ENCODE measurements at regions not wholly inside any gene's neighbourhood (a gene's known extent, or its start where the extent isn't known, plus 50 kb on each side); places are given as distances from the start of the nearest gene placed in this dataset.
A peak's percentile ranks its signal among the peaks of the same experiment; 100 is the strongest.

- Histone ChIP-seq H4K20me1 (replicated peaks in 1 of 2; ENCODE audit: control insufficient read depth in 1 of 2, insufficient read depth in 2 of 2, low read length in 2 of 2) (no peaks in the 10 kb centered on the region), H4K91ac (replicated peaks; ENCODE audit: insufficient read length, low read length) (no peak overlapping the region), H3K9ac (replicated peaks in 1 of 4; ENCODE audit: extremely low read depth in 1 of 4, low read depth in 3 of 4, low read length in 3 of 4) (no peak overlapping the region), H2BK12ac (ENCODE audit: low read depth, low read length) (no peak overlapping the region), H3K14ac (ENCODE audit: insufficient read length) (no peak overlapping the region), H3K79me1 (ENCODE audit: low read depth, low read length) (no peaks in the 10 kb centered on the region), H2BK120ac (replicated peaks; ENCODE audit: low read depth, low read length) (no peak overlapping the region), H2BK20ac (ENCODE audit: low read length) (no peak overlapping the region), H3K27ac (ENCODE audit: low read depth, low read length) (no peak overlapping the region), H4K5ac (ENCODE audit: insufficient read length, low read depth, low read length) (no peak overlapping the region), H3K27me3 (replicated peaks in 1 of 4; ENCODE audit: control insufficient read depth in 3 of 4, extremely low read depth in 1 of 4, insufficient read depth in 3 of 4, low read length in 3 of 4) (peaks cover 0 to 1% (median 0%) of the 10 kb centered on the region in 4 experiments; a peak in 1 of 7 replicates), H2BK15ac (ENCODE audit: low read length) (no peak overlapping the region), H3K4me3 (ENCODE audit: extremely low read depth in 1 of 4, insufficient read depth in 2 of 4, low read depth in 3 of 4, low read length in 4 of 4) (no peak overlapping the region), H3K9me3 (ENCODE audit: insufficient read depth in 2 of 2, low read depth in 1 of 2, low read length in 1 of 2) (no peaks in the 10 kb centered on the region), H3K4ac (replicated peaks; ENCODE audit: insufficient read length, low read depth, low read length) (no peak overlapping the region), H3K23me2 (ENCODE audit: low read depth, low read length) (no peaks in the 10 kb centered on the region), H3K4me2 (ENCODE audit: insufficient read depth in 1 of 2, low read depth in 2 of 2, low read length in 2 of 2) (no peak overlapping the region), H3K56ac (replicated peaks; ENCODE audit: insufficient read length, low read depth, low read length) (no peak overlapping the region), H4K8ac (ENCODE audit: extremely low read depth, insufficient read depth, low read length) (no peak overlapping the region), H3K18ac (ENCODE audit: extremely low read depth, low read length) (peak overlapping the region; percentile 13; the same call in 1 of the 2 replicates), H2AFZ (ENCODE audit: low read length) (no peak overlapping the region), H3K79me2 (ENCODE audit: control insufficient read depth in 1 of 2, insufficient read depth in 2 of 2, low read length in 2 of 2) (no peaks in the 10 kb centered on the region), H2AK5ac (ENCODE audit: low read depth, low read length) (no peak overlapping the region), H3K4me1 (replicated peaks in 1 of 4; ENCODE audit: control insufficient read depth in 3 of 4, insufficient read depth in 4 of 4, low read length in 3 of 4) (no peaks in the 10 kb centered on the region), H2BK5ac (ENCODE audit: low read depth, low read length) (0 out of 2 replicates have a peak overlapping the region, but pooled peaks have one; percentile 9), H3K36me3 (ENCODE audit: control insufficient read depth in 2 of 4, insufficient read depth in 4 of 4, low read length in 3 of 4) (no peaks in the 10 kb centered on the region), H3K23ac (ENCODE audit: insufficient read length) (no peak overlapping the region)
- ChIA-PET CTCF (ENCODE audit: partially characterized antibody) (interaction anchor here (0.7 to 2.2 kb wide), 10 partner anchors 11 to 624 kb away, joined by 3 to 6 read pairs (median 4); no protein-coding TSS in a partner anchor), POLR2A (ENCODE audit: partially characterized antibody) (interaction anchor here (5.2 kb wide), 1 partner anchor 84 kb away, joined by 17 read pairs; the partner anchor contains the start of gene THBS1)
- TF ChIP-seq TEAD4 (IDR thresholded peaks at IDR 0.05; ENCODE audit: low read depth, low read length) = no peak
- TF ChIP-seq SRF (IDR thresholded peaks at IDR 0.05; ENCODE audit: low read depth, low read length) = no peak
- no peak for TF ChIP-seq CBX5 (IDR thresholded peaks at IDR 0.05; ENCODE audit: low read depth, low read length)
- peak; percentile 25; the same call in 1 of the 2 replicates for TF ChIP-seq MAX (IDR thresholded peaks at IDR 0.05)
- peak in 1 of 3 experiments; percentile 5; a peak in 1 of 4 replicates for TF ChIP-seq CTCF (IDR thresholded peaks at IDR 0.05; ENCODE audit: control extremely low read depth in 1 of 3, insufficient read depth in 1 of 3, low read depth in 1 of 3, low read length in 3 of 3)
- TF ChIP-seq JUN (IDR thresholded peaks at IDR 0.05; ENCODE audit: low read depth, low read length) = no peak
- no peak for TF ChIP-seq SIX5 (IDR thresholded peaks at IDR 0.05; ENCODE audit: low read depth, low read length)
- DNase-seq (ENCODE audit: low read depth in 1 of 2, low spot score in 2 of 2) (no peak), FAIRE-seq (no peak)
- 89% methylated on average over 6 of the region's 6 CpGs; no CpG with 5 or more reads in 1 of the 2 experiments for WGBS, 2 experiments (ENCODE audit: extremely low coverage in 1 of 2, insufficient coverage in 1 of 2, insufficient read length in 1 of 2, insufficient replicate concordance in 2 of 2, low coverage in 1 of 2, low lambda C conversion rate in 2 of 2, missing lambda C conversion rate in 1 of 2)
Observed at GRCh38 chr15:39497016-39497758, 83.7 kb upstream of the THBS1 start.
